ENCODE measurements at regions not wholly inside any gene's neighbourhood (a gene's known extent, or its start where the extent isn't known, plus 50 kb on each side); places are given as distances from the start of the nearest gene placed in this dataset.

DNA sequence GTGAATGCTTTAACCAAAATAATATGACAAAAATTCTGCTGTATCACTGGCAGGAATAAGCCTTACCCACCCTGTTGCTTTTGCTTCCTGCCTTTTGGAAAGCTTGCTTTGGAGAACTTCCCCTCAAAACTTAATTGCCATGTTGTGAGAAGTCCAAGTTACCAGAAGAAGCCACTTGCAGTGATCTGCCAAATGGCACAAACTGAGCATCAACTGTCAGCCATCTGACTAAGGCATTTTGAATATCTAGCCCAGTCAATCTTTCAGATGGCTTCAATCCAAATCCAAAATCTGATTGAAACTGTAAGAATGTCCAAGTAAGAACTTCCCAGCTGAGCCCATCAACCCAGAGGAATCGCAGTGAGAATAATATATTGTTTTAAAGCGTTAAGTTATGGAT, 216.5 kb upstream of the ZC3H15 start:
- Histone ChIP-seq H3K79me2 (ENCODE audit: control insufficient read depth, insufficient read depth, low read length) (no peaks in the 10 kb centered on the region), H4K20me1 (replicated peaks; ENCODE audit: control insufficient read depth, extremely low read depth, insufficient read depth, low read length) (no peaks in the 10 kb centered on the region), H3K4me3 (replicated peaks in 1 of 3; ENCODE audit: insufficient read depth in 1 of 3, low read depth in 1 of 3, low read length in 3 of 3) (no peak overlapping the region), H3K9ac (replicated peaks; ENCODE audit: extremely low read depth, insufficient read depth, low read length) (no peak overlapping the region), H3K27me3 (ENCODE audit: control insufficient read depth in 2 of 2, insufficient read depth in 2 of 2, low read length in 2 of 2) (no peaks in the 10 kb centered on the region), H3K4me2 (ENCODE audit: insufficient read depth, low read length) (no peak overlapping the region), H2AFZ (ENCODE audit: low read depth, low read length) (no peak overlapping the region), H3K4me1 (ENCODE audit: control insufficient read depth, extremely low read depth, insufficient read depth, low read length) (no peaks in the 10 kb centered on the region), H3K9me1 (replicated peaks; ENCODE audit: control insufficient read depth, extremely low read depth, insufficient read depth, low read length) (no peaks in the 10 kb centered on the region), H3K9me3 (replicated peaks; ENCODE audit: control insufficient read depth, insufficient read depth, low read length) (no peaks in the 10 kb centered on the region), H3K27ac (ENCODE audit: insufficient read depth, low read depth, low read length) (no peak overlapping the region), H3K36me3 (ENCODE audit: control insufficient read depth in 2 of 2, extremely low read depth in 1 of 2, insufficient read depth in 2 of 2, low read length in 2 of 2) (no peaks in the 10 kb centered on the region)
- ChIA-PET CTCF (no interaction called here), POLR2A (no interaction called here)
- no peak for FAIRE-seq
- no peak for DNase-seq (ENCODE audit: low read depth, low spot score)
- TF ChIP-seq, protein P1, sequence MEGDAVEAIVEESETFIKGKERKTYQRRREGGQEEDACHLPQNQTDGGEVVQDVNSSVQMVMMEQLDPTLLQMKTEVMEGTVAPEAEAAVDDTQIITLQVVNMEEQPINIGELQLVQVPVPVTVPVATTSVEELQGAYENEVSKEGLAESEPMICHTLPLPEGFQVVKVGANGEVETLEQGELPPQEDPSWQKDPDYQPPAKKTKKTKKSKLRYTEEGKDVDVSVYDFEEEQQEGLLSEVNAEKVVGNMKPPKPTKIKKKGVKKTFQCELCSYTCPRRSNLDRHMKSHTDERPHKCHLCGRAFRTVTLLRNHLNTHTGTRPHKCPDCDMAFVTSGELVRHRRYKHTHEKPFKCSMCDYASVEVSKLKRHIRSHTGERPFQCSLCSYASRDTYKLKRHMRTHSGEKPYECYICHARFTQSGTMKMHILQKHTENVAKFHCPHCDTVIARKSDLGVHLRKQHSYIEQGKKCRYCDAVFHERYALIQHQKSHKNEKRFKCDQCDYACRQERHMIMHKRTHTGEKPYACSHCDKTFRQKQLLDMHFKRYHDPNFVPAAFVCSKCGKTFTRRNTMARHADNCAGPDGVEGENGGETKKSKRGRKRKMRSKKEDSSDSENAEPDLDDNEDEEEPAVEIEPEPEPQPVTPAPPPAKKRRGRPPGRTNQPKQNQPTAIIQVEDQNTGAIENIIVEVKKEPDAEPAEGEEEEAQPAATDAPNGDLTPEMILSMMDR (IDR thresholded peaks at IDR 0.05; ENCODE audit: extremely low read depth in 1 of 2, insufficient read depth in 1 of 2, low read depth in 1 of 2, low read length in 2 of 2): no peak
- TF ChIP-seq POLR2AphosphoS5 (IDR thresholded peaks at IDR 0.05; ENCODE audit: insufficient read depth, low read depth, low read length) (no peak), JUN (IDR thresholded peaks at IDR 0.05; ENCODE audit: borderline replicate concordance, insufficient read depth, insufficient read length, low read depth) (no peak), GATA2 (IDR thresholded peaks at IDR 0.05; ENCODE audit: insufficient read depth, insufficient read length, low read depth, low read length) (no peak), POLR2A (IDR thresholded peaks at IDR 0.05; ENCODE audit: low read depth, low read length) (no peak), MYC (IDR thresholded peaks at IDR 0.05; ENCODE audit: low read depth, low read length) (no peak), EZH2 (IDR thresholded peaks at IDR 0.05; ENCODE audit: borderline replicate concordance, low read depth, low read length, severe bottlenecking) (no peak), FOS (IDR thresholded peaks at IDR 0.05; ENCODE audit: borderline replicate concordance, insufficient read depth, low read length) (no peak)
- TF ChIP-seq, protein P2, sequence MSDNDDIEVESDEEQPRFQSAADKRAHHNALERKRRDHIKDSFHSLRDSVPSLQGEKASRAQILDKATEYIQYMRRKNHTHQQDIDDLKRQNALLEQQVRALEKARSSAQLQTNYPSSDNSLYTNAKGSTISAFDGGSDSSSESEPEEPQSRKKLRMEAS (IDR thresholded peaks at IDR 0.05; ENCODE audit: insufficient read depth, insufficient read length): no peak
- dilution Hi-C loops (cut with MboI; ENCODE audit: extremely low pct_ligation_motif_present, low sequenced_read_pairs): no loop called here
- no TSS peak for BruUV-seq (replicated peaks)
- intact Hi-C loops (cut with micrococcal nuclease): loop anchor here (10.0 kb wide), 1 partner anchor 375 kb away; no protein-coding TSS in a partner anchor

Data from endothelial cell of umbilical vein (primary cell).